ENCODE measurements at regions not wholly inside any gene's neighbourhood (a gene's known extent, or its start where the extent isn't known, plus 50 kb on each side); places are given as distances from the start of the nearest gene placed in this dataset.
A peak's percentile ranks its signal among the peaks of the same experiment; 100 is the strongest.
"Not testable (repeated sequence)": the region's sequence is repeated elsewhere in the genome, so short reads cannot be mapped to it uniquely, and the experiment has no call there.

- Histone ChIP-seq H3K9ac (no peak overlapping the region), H3K9me3 (ENCODE audit: control insufficient read depth, low read length) (no peaks in the 10 kb centered on the region), H3K79me2 (no peaks in the 10 kb centered on the region), H3K4me1 (no peaks in the 10 kb centered on the region), H3K4me3 (ENCODE audit: low read depth, low read length) (no peak overlapping the region), H3K27ac (no peak overlapping the region), H3K4me2 (ENCODE audit: low read length) (no peak overlapping the region), H3K36me3 (ENCODE audit: control insufficient read depth, insufficient read depth, low read length) (no peaks in the 10 kb centered on the region), H3K27me3 (ENCODE audit: control insufficient read depth, insufficient read depth, low read length) (no peaks in the 10 kb centered on the region), H2AFZ (no peak overlapping the region)
- TF ChIP-seq CTCF (IDR thresholded peaks at IDR 0.05), result no peak
These were observed 122.9 kb downstream of the ARRDC4 start for GRCh38 chr15:98083203-98083910.

GRCh38 chr15:98085003-98085639 lies 124.6 kb downstream of the ARRDC4 start:
- Histone ChIP-seq H3K27ac (no peak overlapping the region), H3K27me3 (ENCODE audit: control insufficient read depth, insufficient read depth, low read length) (no peaks in the 10 kb centered on the region), H3K36me3 (ENCODE audit: control insufficient read depth, insufficient read depth, low read length) (no peaks in the 10 kb centered on the region), H3K79me2 (no peaks in the 10 kb centered on the region), H3K9ac (no peak overlapping the region), H3K4me1 (no peaks in the 10 kb centered on the region), H3K4me2 (ENCODE audit: low read length) (no peak overlapping the region), H2AFZ (no peak overlapping the region), H3K4me3 (ENCODE audit: low read depth, low read length) (no peak overlapping the region), H3K9me3 (ENCODE audit: control insufficient read depth, low read length) (no peaks in the 10 kb centered on the region)
- TF ChIP-seq CTCF (IDR thresholded peaks at IDR 0.05), result peak; percentile 45

GRCh38 chr15:98088307-98088945 lies 127.9 kb downstream of the ARRDC4 start:
- H3K27ac ChIP-seq; H3K9ac ChIP-seq; H3K9me3 ChIP-seq (ENCODE audit: control insufficient read depth, low read length); H3K36me3 ChIP-seq (ENCODE audit: control insufficient read depth, insufficient read depth, low read length); H3K4me1 ChIP-seq; H3K79me2 ChIP-seq; H3K27me3 ChIP-seq (ENCODE audit: control insufficient read depth, insufficient read depth, low read length); H3K4me3 ChIP-seq (ENCODE audit: low read depth, low read length); H3K4me2 ChIP-seq (ENCODE audit: low read length); H2AFZ ChIP-seq: not testable (repeated sequence)

GRCh38 chr15:98089352-98089751 lies 128.8 kb downstream of the ARRDC4 start:
- not testable (repeated sequence) for H2AFZ ChIP-seq; H3K27ac ChIP-seq; H3K9me3 ChIP-seq (ENCODE audit: control insufficient read depth, low read length); H3K36me3 ChIP-seq (ENCODE audit: control insufficient read depth, insufficient read depth, low read length); H3K9ac ChIP-seq; H3K4me3 ChIP-seq (ENCODE audit: low read depth, low read length); H3K79me2 ChIP-seq; H3K4me2 ChIP-seq (ENCODE audit: low read length); H3K4me1 ChIP-seq; H3K27me3 ChIP-seq (ENCODE audit: control insufficient read depth, insufficient read depth, low read length)

GRCh38 chr15:98097986-98098385 lies 137.5 kb downstream of the ARRDC4 start:
- not testable (repeated sequence) for H3K4me3 ChIP-seq (ENCODE audit: low read depth, low read length); H3K4me2 ChIP-seq (ENCODE audit: low read length); H3K9ac ChIP-seq

GRCh38 chr15:98100606-98101005 lies 140.1 kb downstream of the ARRDC4 start:
- H3K27ac ChIP-seq; H3K4me2 ChIP-seq (ENCODE audit: low read length); H3K4me1 ChIP-seq; H2AFZ ChIP-seq; H3K9ac ChIP-seq; H3K4me3 ChIP-seq (ENCODE audit: low read depth, low read length); H3K27me3 ChIP-seq (ENCODE audit: control insufficient read depth, insufficient read depth, low read length); H3K9me3 ChIP-seq (ENCODE audit: control insufficient read depth, low read length); H3K79me2 ChIP-seq; H3K36me3 ChIP-seq (ENCODE audit: control insufficient read depth, insufficient read depth, low read length): not testable (repeated sequence)

More at GRCh38 chr15:98097986-98098385, 137.5 kb downstream of the ARRDC4 start:
- not testable (repeated sequence) for H3K79me2 ChIP-seq; H3K9me3 ChIP-seq (ENCODE audit: control insufficient read depth, low read length); H2AFZ ChIP-seq; H3K27me3 ChIP-seq (ENCODE audit: control insufficient read depth, insufficient read depth, low read length); H3K36me3 ChIP-seq (ENCODE audit: control insufficient read depth, insufficient read depth, low read length); H3K4me1 ChIP-seq; H3K27ac ChIP-seq

Data from parathyroid adenoma (tissue), 2 donors.